ENCODE measurements at regions not wholly inside any gene's neighbourhood (a gene's known extent, or its start where the extent isn't known, plus 50 kb on each side); places are given as distances from the start of the nearest gene placed in this dataset.

DNA sequence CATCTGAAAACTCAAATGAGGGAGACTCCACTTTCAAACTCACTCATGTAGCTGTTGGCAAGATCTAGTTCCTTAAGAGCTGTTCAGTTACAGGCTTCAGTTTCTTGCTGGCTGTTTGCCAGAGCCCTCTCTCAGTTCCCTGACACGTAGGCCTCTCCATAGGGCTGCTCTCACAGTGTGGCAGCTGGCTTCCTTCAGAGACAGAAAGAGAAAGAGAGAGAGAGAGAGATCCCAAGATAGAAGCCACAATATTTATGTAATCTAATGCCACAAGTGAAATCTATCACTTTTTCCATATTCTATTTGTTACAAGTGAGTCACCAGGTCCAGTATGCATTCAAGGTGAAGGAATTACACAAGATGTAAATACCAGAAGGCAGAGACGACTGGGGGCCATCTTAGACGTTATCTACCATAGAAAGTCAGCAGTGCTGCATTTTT is 168.8 kb downstream of the RCN1 start:
- TF ChIP-seq, protein P1, sequence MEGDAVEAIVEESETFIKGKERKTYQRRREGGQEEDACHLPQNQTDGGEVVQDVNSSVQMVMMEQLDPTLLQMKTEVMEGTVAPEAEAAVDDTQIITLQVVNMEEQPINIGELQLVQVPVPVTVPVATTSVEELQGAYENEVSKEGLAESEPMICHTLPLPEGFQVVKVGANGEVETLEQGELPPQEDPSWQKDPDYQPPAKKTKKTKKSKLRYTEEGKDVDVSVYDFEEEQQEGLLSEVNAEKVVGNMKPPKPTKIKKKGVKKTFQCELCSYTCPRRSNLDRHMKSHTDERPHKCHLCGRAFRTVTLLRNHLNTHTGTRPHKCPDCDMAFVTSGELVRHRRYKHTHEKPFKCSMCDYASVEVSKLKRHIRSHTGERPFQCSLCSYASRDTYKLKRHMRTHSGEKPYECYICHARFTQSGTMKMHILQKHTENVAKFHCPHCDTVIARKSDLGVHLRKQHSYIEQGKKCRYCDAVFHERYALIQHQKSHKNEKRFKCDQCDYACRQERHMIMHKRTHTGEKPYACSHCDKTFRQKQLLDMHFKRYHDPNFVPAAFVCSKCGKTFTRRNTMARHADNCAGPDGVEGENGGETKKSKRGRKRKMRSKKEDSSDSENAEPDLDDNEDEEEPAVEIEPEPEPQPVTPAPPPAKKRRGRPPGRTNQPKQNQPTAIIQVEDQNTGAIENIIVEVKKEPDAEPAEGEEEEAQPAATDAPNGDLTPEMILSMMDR (IDR thresholded peaks at IDR 0.05; ENCODE audit: borderline replicate concordance, extremely low read depth, low read length, poor library complexity, severe bottlenecking) = no peak
- TF ChIP-seq EZH2 (IDR thresholded peaks at IDR 0.05; ENCODE audit: borderline replicate concordance, low read depth, low read length, severe bottlenecking) = no peak

All from DND-41 (cell line).